ENCODE measurements at regions not wholly inside any gene's neighbourhood (a gene's known extent, or its start where the extent isn't known, plus 50 kb on each side); places are given as distances from the start of the nearest gene placed in this dataset.
"Not testable (repeated sequence)": the region's sequence is repeated elsewhere in the genome, so short reads cannot be mapped to it uniquely, and the experiment has no call there.

DNA sequence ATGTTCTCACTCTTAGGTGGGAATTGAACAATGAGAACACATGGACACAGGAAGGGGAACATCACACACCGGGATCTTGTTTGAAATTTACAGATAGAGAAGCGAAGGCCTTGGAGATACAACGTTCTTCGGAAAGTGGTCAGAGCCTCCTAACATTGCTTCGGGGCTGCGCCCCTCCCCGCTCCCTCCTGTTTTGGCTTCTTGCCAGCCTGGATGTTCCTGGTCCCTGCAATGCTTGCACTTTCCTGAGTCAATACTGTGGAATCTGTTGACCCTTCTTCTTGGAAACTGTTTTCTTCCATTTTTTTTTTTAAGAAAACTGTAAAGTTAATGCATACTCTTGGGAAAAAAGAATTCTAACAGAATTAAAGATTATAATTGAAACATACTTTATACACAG is 360.8 kb downstream of the SOCS6 start:
- no peak for DNase-seq

DNA sequence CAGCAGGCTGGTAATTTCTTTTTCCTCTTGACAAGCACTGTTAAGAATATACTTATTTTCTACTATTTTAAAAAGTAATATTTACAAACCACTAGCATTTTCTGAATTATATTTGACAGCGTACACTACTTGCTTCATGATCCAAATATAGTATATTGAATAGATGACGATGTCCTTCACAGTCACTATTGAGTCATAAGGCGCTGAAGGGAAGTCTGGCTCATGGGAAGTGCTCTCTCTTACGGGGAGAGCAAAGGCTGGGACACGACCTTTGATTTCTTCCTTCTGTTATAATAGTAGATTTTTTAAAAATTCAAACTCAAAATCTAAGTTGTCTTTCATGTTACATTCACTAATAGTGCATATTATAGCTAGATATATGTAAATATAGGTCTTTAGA is 357.1 kb downstream of the SOCS6 start:
- DNase-seq = no peak

DNA sequence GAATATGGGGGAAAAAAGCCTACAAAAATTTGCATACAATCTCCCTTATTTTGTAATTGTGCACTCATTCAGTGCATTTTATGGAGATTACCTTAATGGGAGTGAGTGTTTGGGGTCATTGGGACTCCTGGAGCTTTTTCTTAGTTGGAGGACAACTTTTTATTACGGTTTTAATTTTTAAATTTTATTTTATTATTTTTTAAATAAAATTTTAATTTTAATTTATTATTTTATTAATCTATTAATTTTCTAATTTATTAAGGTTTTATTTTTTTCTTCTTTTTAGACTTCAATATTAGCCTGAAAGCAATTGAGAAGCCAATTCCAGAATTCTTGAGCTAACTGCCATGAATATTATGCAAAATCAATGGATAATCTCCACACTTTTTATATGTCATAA is 355.0 kb downstream of the SOCS6 start:
- DNase-seq = no peak

DNA sequence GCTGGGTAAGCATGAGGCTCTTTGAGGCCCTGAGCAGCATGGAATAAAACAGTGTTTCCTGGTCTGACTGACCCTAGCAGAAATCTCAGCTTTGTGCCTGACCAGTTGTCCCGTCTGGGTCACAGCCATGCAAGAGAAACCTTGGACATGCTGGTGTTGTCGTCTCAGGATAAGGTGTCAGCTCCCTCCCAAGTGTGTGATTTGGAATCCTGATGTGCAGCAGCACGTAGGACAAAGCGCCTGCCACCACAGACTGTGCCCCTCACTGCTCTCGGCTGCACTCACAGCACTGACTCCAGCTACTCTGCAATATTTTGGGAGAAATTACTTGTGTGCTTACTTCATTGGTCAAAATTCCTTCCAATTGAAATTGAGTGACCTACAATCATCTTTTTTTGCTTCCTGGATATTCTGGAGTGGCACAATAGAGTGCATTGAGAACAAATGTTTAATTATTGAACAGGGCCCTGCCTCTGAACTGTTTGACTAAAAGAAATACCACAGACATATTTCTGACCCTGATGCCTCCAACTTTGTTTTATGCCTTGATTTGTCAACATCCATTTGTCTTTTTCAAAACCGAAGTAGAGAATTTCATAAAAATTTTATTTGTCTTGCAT is 352.4 kb downstream of the SOCS6 start:
- DNase-seq = peak in 4 of 14 donors; percentile 3 to 68 (median 10)

DNA sequence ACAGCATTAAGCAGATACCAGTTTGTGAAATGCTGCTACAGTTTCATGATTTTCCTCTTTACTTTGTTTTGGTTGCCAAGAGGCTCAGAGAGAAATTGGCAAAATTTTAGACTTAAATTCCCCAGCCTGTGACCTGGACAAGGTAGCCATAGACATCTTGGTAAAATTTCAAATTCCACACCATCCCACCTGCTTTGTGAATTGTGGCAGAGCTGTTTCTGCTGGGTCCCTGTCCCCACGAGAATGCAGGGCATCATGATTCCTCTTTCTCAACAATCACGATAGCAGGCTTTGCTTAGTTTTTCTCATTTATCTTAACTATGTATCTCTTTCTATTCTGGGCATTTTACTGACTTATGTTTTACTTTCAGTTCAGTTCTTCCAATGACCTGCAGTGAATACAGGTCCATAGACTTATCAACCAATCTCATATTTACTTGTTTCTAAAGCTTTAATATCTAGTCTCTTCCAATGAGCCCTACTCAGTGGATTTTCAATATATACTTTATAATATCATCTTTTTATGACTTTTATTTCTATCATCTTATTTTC is 351.6 kb downstream of the SOCS6 start:
- peak in 1 of 14 donors; percentile 53 for DNase-seq

DNA sequence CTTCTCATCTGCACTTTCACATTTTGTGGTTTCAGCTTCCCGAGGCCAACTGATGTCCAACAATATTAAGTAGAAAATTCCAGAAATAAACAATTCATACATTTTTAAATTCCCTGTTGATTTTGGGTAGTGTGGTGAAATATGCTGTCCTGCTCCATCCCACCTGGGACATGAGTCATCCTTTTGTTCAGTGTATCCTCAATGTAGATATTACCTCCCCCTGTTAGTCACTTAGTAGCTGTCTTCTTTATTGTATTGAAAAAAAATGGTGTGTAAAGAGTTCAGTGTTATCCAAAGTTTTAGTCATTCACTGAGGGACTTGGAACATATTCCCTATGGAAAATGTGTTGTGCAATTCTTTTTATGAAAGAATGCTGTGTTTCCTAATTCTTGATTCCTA is 348.1 kb downstream of the SOCS6 start:
- DNase-seq = no peak

DNA sequence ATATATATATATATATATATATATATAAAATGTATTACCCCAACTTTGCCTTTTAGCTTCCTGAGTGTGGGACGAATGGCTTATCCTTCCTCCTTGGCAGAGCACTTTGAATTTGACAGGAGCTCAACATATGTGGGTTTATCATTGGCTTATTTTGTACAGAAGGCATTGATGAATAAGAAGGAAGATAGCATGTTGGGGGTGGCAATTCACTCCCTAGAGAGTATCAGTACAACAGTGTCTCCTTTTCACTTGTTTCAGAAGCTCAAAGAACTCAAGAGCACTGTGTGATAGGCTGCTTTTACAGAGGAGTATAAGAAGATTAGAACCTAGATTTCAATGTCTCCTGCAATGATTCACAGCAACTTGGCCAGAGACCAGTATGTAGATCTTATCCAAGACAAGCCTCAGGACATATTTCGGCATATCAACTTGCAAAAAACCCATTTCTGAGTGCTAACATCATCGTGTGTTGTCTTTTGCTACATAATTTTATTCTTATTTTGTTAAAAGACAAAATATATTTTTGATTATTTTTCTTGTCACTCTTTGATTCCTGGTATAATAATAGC is 345.8 kb downstream of the SOCS6 start:
- DNase-seq = no peak

DNA sequence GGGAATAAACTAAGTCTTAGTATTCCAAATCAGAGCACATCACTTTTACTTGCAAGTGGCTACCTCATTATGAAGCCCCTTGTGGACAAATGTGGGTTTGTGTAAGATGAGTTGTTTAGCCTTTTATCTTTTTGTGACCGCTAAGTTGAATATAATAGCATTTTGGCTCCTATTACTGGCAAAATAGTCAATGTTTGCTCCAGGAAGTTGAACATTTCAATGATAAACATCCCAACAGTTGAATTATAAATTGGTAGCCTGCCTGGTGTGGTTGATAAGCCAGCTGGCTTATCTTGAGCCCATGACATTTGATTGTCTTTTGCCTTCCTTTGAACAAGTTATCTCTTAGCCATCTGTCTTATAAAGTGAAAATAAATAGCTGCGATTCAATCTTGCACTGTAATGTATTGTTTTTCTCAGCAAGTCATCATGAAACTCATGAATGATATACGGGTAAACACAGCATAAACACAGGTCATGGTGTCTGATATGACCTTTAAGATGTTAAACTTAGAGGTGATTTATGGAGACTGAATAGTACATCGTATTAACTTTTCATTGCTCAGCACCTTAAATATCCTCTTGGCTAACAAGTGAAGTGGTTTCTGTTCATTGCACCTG is 338.4 kb downstream of the SOCS6 start:
- no peak for DNase-seq

DNA sequence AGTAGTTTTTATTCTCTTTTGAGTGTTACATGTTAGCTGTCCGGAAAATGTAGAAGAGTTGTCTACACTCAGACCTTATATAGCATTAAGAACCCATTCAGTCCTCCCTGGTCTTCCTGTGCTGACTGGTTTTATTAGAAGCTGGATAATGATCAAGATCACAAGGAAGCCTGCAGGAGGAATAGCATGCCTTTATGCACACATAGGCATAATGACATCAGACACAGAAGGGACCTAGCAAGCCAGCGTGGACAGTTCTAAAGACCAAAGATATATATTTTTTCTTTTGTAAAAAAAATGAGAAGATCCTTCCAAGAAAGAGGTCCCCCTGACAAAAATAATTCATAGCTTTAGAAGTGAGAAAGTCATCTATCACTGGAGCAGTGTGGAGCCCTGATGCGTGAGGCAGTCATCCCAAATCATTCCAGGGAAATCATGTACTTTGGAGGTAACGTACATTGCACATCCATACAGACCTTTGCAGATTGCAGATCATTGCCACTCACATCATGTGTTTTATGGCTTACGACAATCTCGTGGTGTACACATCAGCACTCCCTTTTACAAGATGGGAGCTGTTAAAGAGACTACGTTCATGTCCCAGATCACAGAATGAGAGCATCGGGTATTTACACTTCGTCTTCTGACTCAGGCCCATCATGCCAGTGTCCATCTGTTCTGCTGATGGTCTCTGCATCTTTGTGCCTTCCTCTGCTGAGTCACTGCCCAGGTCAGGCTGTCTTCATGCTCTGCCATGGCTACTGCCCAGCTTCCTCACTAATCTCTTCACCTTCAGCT is 334.0 kb downstream of the SOCS6 start:
- peak in 1 of 14 donors; percentile 79 for DNase-seq

DNA sequence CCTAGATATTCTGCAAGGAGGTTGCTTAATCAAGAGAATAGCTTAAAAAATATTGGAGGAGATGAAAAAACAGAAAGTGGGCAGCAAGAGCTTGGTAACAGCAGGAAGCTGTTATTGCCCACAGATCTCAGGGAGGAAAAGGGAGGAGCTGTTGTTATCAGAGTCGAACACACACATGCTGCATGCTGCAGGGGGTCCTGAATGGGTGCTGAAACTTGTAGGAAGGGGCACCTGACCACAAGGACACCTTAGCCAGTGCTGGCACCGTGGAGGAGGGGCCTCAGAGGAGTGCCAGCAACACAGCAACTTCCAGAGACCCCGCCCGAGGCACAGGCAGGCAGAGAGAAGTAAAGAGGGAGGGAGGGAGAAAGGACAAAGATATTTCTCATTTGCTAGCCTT is 332.9 kb downstream of the SOCS6 start:
- DNase-seq = peak in 1 of 14 donors; percentile 27

DNA sequence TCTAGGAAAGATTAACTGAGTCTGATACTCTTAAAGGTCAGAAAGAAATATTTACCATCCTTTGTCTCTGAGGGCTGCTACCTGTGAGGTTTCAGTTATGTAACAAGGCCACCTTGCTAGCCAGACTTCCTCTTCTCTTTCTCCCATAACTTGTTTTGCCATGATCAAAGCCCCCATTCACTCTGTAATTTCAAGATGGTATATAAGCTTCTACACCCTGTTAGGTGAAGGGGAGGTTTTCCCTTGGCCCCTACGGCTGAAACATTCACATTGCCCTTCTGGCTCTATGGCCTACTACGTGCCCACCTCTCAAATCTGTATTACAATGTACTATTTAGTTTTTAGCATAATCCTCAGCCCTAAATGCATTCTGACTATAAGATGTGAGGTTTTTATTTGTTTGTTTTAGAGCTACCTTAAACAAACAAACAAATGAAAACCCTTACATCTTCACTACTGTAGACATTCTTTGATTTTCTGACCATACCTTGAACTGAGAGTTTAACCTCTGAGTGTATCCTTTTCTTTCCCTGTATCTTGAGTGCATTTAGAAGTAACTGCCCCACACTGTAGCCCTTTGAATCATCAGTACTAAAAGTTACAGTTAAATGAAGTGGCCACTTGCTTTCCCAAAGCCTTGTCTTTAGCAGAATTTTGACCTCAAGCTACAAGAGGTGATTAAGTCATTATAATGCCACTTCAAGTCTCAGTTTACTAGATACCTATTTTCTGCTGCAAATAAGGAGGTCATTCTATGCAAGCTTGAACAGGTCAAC is 332.2 kb downstream of the SOCS6 start:
- DNase-seq = no peak

DNA sequence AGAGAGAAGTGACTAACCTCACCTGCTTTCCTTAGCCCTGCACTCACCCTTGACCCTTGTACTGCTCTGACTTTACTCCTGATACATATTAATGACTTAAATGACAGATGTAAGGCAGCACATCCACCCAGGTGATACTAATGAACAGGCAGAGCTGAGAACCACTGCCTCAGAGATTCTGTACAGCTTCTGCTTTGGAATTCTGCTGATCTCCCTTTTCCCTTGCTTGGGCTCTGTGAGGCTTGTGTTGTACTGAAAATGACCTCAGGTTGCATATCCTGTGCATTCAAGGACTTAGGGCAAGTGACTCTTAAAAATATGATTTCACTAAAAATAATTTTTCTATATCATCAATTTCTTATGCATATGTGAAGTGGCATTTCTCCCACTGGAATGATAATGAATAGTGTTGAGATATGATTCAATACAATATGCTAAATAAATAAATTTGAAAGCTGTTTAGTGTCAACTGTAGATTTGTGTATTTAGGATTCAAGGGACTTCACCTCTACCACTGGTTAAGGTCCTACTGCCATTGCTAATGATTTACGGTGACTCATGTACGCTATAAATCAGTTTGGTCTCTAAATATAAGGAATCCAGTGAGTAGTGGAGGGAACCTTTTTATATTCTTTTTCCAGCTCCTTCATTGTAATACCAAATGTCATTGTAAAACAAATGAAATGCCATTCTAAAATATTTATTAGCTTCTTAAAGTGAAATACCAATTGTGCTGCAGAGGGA is 328.3 kb downstream of the SOCS6 start:
- no peak for DNase-seq

DNA sequence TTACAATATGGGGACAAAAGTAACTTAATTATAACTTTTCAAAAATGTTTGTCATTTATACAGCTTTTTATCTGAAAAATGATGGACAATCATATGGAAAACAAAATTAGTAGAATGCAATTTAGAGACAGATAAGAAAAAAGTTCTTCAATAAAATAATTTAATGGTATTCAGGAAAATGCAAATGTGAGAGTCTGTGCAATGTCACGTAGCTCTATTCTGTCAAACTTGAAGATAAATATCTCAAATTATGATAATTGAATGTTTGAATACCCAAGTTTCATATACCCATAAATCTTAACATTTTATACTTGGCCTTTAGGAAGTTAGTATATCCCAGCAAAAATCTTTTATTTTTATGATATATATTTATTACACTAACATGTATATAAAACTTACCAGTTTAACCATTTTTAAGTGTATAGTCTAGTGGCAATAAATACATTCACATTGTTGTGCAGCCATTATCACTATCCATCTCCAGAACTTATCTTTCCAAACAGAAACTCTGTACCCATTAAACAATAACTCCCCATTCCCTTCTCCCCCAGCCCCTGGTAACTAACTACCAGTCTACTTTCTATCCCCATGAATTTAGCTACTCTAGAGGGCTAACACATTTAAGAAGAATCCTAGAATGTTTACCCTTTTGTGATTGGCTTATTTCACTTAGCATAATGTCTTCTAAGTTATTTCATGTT is 311.5 kb downstream of the SOCS6 start:
- no peak for DNase-seq

DNA sequence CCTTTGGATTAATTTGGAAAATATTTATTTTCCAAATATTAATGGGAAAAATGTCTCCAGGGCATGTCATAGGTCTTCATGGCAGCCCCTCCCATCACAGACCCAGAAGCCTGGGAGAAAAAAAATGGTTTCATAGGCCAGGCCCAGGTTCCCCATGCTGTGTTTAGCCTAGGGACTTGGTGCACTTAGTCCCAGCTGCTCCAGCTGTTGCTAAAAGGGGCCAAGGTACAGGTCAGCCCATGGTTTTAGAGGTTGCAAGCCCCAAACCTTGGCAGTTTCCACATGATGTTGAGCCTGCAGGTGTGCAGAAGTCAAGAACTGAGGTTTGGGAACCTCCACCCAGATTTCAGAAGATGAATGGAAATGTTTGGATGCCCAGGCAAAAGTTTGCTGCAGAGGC is 309.6 kb downstream of the SOCS6 start:
- DNase-seq = no peak

DNA sequence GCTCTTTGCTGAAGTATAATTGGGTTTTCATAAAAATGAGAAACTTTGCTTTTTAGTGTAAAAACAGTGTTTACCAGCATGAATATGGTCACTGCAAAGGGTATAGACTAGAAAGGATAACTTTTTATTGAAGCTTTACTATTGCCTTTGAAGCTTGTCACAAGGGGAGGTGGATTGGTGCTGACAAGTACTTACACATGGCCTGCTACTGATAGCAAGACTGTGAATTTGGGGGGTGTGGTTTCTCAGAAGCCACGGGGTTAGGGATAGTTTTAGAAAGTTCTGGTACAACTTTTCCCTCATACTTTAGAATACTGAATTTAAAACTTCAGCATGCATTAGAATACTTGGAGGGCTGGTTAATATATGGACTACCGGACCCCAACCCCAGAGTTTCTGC is 294.1 kb downstream of the SOCS6 start:
- DNase-seq = no peak

DNA sequence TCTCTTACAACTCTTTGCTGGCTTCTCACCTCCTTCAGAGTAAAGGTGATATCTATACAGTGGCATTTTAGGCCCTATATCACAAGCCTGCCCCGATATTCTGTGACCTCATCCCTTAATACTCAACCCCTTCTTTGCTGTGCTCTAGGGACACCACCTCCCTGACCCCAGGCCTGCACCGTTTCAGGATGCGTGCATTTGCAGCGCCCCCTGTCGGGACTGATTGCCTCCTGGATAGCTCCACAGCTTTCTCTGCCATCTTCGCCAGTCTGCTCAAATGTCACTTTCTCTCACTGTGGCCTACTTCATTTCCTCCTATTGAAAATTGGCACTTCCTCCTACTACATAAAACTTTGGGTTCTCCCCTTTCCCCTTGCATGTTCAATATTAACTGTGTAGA is 289.6 kb downstream of the SOCS6 start:
- no peak for DNase-seq

DNA sequence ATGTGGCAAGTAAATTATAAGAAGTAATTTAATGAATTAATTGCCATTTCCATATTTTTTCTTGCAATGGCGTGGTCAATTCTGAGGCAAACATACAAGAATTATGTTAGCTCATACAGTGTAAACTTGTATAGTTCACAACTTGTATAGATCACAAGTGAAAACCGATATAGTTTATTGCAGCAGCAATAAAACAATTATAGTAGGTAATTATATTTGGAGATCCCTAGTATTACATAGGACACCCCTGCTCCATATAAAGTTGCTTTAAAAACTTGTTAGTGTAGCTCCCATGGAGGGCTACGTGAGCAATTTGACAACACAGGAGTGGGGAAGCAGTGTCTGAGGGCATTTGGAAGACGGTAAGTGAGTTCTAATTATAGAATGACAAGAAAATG is 288.2 kb downstream of the SOCS6 start:
- no peak for DNase-seq

DNA sequence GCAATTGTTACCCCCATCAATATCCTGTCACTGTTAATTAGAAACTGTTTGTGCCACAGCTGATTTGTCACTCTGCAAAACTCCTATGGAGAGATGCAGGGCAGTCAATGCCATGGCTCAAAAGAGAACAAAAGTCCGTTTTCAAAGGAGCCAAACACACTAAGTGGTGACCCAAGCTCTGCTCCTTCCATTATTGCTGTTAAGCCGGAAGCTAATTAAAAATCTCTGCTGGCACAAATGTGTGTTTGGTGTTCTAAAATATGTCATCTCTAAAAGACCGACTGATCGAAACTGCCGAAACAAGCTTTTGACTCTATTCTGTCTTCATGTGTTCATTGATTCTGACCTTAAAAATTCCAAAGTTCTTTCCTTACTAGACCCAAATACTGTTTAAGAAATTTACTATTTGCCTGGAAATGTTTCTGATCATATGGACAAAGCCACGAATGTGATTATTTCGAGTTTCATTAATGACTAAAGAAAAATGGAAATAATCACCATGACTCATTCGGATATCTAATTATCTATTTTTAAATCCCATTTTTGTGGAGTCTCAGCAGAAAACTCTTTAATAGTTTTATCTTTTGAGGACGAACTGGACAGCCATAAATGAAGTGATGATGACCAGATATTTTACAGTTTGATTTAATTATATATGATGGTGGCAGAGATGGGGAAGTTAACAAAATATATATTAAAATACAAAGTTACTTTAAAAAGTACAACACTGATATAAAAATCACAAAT is 287.6 kb downstream of the SOCS6 start:
- no peak for DNase-seq

DNA sequence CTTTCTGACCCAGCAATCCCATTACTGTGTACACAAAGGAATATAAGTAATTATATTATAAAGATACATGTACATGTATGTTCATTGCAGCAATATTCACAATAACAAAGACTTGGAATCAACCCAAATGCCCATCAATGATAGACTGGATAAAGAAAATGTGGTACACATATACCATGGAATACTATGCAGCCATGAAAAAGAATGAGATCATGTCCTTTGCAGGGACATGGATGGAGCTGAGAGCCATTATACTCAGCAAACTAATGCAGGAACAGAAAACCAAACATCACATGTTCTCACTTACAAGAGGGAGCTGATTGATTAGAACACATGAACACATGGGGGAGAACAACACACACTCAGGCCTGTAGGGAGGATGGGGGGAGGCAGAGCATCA is 286.1 kb downstream of the SOCS6 start:
- DNase-seq = not testable (repeated sequence)

DNA sequence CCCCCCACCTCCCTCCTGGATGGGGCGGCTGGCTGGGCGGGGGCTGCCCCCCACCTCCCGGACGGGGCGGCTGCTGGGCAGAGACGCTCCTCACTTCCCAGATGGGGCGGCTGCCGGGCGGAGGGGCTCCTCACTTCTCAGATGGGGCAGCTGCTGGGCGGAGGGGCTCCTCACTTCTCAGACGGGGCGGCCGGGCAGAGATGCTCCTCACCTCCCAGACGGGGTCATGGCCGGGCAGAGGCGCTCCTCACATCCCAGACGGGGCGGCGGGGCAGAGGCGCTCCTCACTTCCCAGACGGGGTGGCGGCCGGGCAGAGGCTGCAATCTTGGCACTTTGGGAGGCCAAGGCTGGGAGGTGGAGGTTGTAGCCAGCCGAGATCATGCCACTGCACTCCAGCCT is 280.8 kb downstream of the SOCS6 start:
- not testable (repeated sequence) for DNase-seq
